GM21360 (cell line): ENCODE measurements at regions not wholly inside any gene's neighbourhood (a gene's known extent, or its start where the extent isn't known, plus 50 kb on each side); places are given as distances from the start of the nearest gene placed in this dataset.

Experiments
- ATAC-seq: cut with Tn5 transposase; IDR thresholded peaks from one replicate; pipeline ENCODE4 v1.9.1; 2021; ENCODE audit warnings: mild to moderate bottlenecking, moderate library complexity; ENCODE audit not compliant: unreplicated experiment

DNA sequence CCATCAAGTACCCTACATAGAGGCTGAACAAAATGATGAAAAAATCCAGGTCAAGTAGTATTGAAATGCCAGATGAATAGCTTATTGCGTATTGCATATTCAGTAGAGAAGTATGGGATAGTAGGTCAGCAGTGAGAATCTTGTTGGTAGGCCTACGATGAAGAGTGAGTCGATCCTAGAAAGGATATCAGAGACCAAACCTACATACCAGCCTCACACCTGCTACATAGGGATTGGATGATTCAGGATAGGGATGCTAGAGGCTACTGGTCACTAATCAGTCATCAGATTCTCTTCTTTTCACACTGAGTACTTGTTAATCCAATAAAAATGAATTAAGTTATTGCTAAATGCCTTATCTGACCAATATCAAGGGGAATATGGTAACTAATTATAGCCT is 274.5 kb downstream of the DSEL start:
- no peak for ATAC-seq

GRCh38 chr18:67241299-67241698 is 275.2 kb downstream of the DSEL start:
- no peak for ATAC-seq

- no peak for ATAC-seq
Observed at GRCh38 chr18:67239826-67240225, 276.7 kb downstream of the DSEL start.

GRCh38 chr18:67232991-67233390 is 283.5 kb downstream of the DSEL start:
- no peak for ATAC-seq

GRCh38 chr18:67232406-67232805 is 284.1 kb downstream of the DSEL start:
- ATAC-seq, result no peak

GRCh38 chr18:67222887-67223286 is 293.6 kb downstream of the DSEL start:
- ATAC-seq, result no peak

DNA sequence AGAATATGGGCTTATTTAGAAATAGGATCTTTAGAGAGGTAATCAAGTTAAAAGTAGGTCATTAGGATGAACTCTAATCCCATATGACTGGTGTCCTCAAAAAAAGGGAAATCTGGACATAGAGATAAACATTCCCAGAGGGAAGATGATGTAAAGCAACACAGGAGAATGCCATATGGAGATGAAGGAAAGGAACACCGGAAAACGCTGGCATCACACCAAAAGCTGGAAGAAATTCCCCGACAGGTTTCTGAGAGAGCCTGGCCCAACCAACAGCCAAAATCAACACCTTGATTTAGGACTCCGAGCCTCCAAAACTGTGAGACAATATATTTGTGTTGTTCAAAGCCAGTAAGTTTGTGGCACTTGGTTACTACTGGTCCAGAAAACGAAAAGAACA is 296.7 kb downstream of the DSEL start:
- no peak for ATAC-seq

DNA sequence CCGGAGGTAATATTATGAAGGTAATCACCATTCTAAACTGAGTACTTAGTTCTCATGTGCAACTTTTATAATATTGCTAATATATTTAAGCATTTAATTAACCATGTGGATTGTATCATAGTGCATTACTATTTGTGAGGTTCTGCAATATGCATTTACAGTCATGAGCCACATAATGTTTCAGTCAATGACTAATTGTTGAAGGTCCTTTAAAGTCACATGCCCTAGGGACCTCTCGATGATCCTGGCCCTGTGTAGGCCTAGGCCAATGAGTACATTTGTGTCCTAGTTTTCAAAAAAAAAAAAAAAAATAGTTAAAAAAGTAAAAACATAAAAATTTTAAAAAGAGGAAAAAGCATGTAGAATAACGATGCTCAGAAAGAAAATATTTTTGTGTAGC is 298.0 kb downstream of the DSEL start:
- ATAC-seq, result no peak

DNA sequence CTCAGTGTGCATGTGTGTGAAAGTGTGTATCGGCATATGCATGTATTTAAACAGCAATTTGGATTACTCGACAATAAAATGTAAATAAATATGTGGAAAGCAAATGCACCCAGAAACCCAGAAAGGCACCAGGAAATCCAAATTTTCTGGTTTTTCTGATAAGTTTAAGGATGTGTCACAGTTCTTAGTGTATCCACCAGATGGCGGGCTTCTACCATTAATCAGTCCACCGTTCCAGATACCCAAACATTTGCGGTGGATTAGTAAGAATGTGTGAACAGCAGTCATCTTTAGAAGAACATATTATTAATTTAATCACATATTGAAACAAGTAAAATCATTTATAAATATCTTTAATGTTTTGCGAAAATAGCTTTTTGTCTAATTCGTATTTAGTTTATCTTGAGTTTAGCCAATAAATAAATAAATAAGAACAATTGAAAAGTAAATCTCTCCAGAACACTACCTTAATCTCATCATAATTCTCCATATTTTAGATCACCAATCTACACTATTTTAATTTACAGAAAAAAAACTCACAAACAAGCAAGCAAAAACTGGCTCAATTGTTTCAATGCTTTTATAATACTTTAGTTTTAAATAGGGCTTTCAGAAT is 298.9 kb downstream of the DSEL start:
- ATAC-seq, result peak; percentile 86

GRCh38 chr18:67216846-67217245 is 299.7 kb downstream of the DSEL start:
- no peak for ATAC-seq

DNA sequence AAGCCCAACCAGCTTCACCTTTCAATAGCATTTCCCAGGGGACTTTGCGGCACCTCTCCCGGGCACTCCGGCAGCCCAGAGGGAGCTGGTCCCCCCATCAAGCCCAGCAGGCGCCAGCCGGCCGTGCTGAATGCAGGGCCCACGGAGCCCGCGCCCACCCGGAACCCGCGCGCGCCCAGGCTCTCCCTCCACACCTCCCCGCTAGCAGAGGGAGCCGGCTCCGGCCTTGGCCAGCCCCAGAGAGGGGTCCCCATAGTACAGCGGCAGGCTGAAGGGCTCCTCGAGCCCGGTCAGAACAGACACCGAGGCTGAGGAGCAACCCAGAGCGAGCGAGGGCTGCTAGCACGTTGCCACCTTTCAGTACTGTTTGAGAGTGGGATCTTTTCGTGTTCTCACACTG is 300.8 kb downstream of the DSEL start:
- ATAC-seq, result no peak

- ATAC-seq, result no peak
Observed at GRCh38 chr18:67211646-67212045, 304.9 kb downstream of the DSEL start.

GRCh38 chr18:67200665-67201064 is 315.9 kb downstream of the DSEL start:
- no peak for ATAC-seq

- peak; percentile 97 for ATAC-seq
Observed at GRCh38 chr18:67199993-67200617, 316.4 kb downstream of the DSEL start.

- ATAC-seq, result no peak
Observed at GRCh38 chr18:67194886-67195285, 321.6 kb downstream of the DSEL start.

GRCh38 chr18:67192535-67192934 is 324.0 kb downstream of the DSEL start:
- no peak for ATAC-seq

- no peak for ATAC-seq
Observed at GRCh38 chr18:67183398-67183797, 333.1 kb downstream of the DSEL start.

DNA sequence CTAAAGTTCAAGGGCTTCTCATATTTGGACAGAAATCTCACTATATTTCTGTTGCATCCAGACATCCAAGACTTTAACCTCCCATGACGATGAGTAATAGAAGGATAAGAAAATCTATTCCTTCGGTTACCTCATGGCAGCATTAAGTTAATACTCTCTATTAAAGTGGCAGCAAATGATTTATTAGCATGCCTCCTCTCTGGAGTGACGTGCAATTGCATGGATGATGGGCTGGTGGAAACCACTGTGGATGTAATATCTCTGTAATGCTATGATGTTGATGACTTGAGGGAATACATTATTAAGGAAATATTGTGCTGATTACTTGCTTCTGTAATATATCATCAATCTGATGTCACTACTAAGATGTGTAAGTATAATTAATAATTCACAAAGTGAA is 336.8 kb downstream of the DSEL start:
- ATAC-seq, result no peak

DNA sequence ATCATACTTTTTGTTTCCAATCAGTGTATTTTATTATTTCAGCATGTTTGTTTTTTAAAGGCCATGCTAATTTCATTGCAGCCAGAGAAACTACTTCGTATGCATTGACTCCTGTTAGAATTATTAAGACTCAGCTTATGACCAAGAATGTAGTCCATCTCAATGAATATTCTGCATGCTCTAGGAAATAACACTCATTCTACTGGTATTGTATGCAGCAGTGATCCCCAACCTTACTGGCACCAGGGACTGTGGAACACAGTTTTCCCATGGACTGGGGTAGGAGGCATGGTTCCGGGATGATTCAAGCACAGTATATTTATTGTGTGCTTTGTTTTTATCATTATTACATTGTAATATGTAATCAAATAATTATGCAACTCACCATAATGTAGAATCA is 356.9 kb downstream of the DSEL start:
- ATAC-seq, result no peak

DNA sequence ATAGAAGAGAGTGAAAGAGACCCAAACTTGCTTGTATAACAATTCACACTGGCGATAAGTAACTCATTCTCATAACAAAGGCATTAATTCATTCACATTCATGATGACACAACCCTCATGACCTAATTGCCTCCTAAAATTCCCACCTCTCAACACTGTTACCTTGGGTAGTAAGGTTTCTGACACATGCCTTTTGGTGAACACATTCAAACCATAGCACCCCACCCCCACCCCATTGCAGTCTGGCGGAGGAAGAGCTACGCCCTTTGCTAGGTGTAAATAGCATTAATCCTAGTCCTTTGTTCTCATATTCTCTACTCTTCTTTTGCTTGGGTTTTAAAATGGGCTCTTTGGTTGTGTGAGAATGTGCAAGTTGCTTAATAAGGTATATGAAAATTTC is 361.5 kb downstream of the DSEL start:
- no peak for ATAC-seq

DNA sequence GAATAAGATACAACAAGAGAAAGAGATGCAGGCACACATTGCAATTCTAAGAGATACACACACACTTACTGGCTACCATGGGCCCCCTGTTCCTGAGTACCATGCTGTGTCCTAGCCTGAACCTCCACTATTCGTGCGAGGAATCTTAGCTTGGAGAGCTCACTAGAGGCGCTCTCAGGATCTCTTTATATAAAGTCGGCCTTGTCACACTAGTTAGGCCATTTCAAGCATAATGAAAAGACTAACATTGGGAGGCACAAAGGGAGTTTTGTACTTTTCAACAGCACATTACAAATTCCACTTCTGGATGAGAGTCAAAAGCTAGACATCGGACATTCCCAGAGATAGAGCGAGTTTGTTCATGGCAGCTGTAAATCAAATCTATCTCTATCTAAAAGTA is 365.2 kb downstream of the DSEL start:
- no peak for ATAC-seq

DNA sequence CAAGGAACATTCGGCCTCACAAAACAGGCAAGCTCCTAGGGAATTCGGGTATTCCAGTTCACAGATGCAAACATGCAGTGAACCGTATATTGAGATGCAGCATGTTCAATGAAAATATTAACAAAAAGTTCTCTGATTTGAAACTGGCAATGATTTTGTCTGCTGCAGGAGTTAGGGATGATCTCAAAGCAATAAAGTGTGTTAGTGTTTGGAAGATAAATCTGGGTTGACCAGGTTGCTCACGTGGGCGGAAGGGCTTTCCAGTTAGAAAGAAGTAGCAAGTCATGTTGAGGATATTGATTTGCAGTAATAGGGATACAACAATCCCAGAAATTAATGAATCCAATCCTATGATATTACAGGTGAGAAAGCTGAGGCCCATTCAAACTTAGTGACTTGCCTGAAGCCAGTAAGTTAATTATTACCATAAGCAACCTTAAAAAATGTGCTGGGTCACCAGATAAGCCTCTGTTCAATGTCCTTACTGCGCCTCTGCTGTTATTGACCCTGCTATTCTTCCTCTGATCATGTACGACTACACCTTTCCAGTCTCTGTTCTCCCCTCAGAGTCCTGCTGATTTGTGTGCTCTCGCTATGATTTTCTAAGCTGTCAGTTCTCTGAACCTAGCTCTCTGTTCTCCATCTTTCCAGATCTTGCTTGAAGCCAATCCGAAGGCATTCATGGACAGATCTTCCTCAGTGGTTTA is 370.8 kb downstream of the DSEL start:
- ATAC-seq, result no peak
